ENCODE measurements at regions not wholly inside any gene's neighbourhood (a gene's known extent, or its start where the extent isn't known, plus 50 kb on each side); places are given as distances from the start of the nearest gene placed in this dataset.

DNA sequence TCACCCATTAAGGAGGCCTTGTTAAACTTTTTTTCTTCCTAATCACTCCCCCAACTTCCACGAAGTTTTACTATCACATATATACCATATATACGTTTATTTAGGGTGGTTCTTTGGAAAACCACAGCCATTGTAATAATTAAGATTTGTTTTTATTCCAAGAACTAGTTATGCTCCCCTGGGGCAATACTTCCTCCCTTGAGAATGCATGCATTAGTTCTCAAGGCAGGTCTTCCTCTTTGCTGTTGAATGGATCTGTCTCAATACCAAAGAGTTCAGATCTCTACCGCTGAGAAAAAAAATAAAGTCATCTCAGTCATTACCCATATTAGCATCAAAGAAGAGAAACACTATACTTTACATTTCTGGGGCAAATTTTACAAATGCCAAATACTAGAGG is 567.7 kb upstream of the RGS18 start:
- no peak for DNase-seq (ENCODE audit: low read depth)
- H3K4me3 ChIP-seq (ENCODE audit: low read depth, low read length) = no peak overlapping the region
- TF ChIP-seq, protein P1, sequence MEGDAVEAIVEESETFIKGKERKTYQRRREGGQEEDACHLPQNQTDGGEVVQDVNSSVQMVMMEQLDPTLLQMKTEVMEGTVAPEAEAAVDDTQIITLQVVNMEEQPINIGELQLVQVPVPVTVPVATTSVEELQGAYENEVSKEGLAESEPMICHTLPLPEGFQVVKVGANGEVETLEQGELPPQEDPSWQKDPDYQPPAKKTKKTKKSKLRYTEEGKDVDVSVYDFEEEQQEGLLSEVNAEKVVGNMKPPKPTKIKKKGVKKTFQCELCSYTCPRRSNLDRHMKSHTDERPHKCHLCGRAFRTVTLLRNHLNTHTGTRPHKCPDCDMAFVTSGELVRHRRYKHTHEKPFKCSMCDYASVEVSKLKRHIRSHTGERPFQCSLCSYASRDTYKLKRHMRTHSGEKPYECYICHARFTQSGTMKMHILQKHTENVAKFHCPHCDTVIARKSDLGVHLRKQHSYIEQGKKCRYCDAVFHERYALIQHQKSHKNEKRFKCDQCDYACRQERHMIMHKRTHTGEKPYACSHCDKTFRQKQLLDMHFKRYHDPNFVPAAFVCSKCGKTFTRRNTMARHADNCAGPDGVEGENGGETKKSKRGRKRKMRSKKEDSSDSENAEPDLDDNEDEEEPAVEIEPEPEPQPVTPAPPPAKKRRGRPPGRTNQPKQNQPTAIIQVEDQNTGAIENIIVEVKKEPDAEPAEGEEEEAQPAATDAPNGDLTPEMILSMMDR (IDR thresholded peaks at IDR 0.05; ENCODE audit: insufficient read depth, low read depth, low read length) = no peak

DNA sequence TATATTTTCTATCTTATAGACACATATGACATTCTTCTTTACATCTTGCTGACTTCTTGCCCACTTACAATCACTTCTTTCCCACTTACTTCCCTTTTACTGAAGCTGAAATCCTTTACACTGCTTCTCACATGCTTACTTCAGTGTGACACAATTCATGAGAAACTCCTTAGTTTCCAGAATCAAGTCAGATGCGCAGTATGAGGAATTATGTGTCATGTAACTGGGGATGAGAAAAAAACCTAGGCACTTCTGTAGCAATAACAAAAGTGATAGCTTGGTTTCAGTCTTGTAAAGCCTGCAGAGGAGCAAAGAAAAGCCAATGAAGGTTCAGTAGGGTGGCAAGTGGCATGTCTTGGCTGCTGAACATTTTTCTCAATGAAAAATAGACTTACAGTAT is 566.2 kb upstream of the RGS18 start:
- no peak for DNase-seq (ENCODE audit: low read depth)
- TF ChIP-seq, protein P1 (IDR thresholded peaks at IDR 0.05; ENCODE audit: insufficient read depth, low read depth, low read length) = no peak
- no peak overlapping the region for H3K4me3 ChIP-seq (ENCODE audit: low read depth, low read length)

DNA sequence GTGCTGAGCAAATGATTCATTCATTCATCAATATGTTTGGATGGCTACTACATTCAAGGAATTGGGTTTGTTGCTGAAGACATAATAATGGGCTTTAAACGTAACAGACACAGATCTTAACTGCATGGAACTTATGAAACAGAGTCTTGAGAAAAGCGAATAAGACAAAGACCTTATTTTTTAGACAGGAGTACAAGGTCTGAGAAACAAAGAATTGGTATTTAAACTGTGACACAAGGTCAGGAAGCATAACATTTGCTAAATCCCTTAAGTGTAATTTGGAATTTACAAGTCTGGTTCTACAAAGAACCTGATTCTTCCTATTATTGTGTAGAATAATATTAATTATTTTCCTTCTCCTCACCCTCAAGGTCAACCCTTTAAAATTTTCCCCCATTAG is 565.4 kb upstream of the RGS18 start:
- TF ChIP-seq, protein P1 (IDR thresholded peaks at IDR 0.05; ENCODE audit: insufficient read depth, low read depth, low read length) = no peak
- DNase-seq (ENCODE audit: low read depth) = no peak
- H3K4me3 ChIP-seq (ENCODE audit: low read depth, low read length) = no peak overlapping the region

DNA sequence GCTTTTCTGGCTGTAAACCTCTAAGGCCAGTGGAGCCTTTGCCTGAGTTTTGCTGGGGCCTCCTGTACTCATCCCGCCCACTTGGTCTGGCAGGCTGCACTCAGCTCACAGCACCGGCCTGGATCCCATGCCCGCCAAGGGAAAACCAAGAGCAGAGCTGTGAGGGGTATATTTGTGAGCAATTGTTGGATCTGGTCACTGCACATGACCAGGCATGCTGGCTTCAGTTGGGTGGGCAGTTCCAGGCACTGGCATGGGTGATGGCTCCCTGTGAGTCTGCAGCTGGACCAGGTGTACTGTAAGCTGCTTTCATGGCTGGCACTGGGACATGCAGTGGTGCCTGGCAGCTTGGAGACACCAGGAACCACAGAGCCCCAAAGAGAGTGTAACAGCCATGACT is 563.1 kb upstream of the RGS18 start:
- no peak overlapping the region for H3K4me3 ChIP-seq (ENCODE audit: low read depth, low read length)
- DNase-seq (ENCODE audit: low read depth) = no peak
- TF ChIP-seq, protein P1 (IDR thresholded peaks at IDR 0.05; ENCODE audit: insufficient read depth, low read depth, low read length) = no peak

DNA sequence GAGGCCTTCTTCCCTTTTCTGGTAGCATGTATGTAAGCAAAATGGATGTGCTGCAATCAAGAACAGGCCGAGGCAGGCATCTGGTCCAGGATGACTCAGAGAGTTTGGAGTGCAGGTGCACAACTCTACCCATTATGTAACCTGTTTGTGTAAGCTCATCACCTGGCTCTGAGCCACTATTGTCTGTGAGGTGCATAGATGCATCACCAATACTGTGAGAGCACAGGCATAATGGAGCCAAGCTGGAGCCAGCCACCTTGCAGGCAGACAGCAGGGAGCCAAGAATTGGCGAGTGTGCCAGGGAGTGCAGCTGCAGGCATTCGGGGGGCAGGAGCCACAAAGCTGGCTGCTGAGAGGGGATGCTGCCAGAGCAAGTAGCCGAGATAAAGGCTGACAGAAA is 549.9 kb upstream of the RGS18 start:
- TF ChIP-seq, protein P1 (IDR thresholded peaks at IDR 0.05; ENCODE audit: insufficient read depth, low read depth, low read length) = no peak
- no peak overlapping the region for H3K4me3 ChIP-seq (ENCODE audit: low read depth, low read length)
- DNase-seq (ENCODE audit: low read depth) = no peak

DNA sequence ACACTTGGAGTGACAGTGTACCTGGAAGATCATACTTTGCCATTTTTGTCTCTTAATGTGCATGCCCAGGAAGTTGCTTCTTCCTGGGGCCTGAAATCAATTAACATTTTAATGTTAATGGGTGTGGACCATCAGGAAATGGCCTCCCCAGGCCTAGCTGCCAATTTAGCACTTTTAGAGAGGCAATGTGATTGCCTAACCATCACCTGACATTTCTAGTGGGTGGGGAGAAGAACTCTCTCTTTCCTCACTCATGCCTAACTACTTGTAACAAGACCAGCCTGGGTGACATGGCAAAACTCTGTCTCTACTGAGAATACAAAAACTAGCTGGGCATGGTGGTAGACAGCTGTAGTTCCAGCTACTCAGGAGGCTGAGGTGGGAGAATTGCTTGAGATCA is 549.0 kb upstream of the RGS18 start:
- DNase-seq (ENCODE audit: low read depth) = no peak
- TF ChIP-seq, protein P1 (IDR thresholded peaks at IDR 0.05; ENCODE audit: insufficient read depth, low read depth, low read length) = no peak
- no peak overlapping the region for H3K4me3 ChIP-seq (ENCODE audit: low read depth, low read length)

DNA sequence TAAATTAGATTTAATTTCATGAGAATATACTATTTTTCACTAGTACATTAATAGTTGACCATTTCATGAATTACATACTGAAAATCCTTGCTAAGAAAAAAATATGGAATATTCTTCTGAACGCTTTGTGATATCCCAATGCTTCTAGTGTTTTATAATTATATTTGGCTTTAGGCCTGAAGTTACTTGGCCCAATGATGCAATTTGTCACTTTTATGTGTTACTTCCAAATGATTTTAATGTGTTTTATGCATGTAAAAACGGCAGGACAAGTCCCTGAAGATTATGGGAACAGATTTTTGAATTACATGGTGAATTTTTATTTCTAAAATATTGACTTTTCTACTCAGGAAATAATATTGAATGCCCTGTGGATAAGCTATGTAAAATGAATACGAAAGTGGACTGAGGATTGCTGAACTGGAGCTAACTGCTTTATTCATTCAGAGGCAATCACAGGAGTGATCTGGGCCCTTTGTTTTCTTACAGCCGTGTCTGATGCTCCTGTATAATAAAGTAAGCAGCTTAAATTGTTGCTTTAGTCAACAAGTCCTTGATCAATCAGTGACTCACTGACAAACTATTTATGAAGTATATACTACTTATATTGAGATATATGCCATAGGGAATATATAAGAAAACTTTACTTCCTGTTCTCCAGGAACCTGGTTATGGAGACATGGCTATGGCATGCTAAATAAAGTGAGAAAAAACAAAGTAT is 543.0 kb upstream of the RGS18 start:
- no peak overlapping the region for H3K4me3 ChIP-seq (ENCODE audit: low read depth, low read length)
- TF ChIP-seq, protein P1 (IDR thresholded peaks at IDR 0.05; ENCODE audit: insufficient read depth, low read depth, low read length) = no peak
- no peak for DNase-seq (ENCODE audit: low read depth)
